ENCODE measurements at regions not wholly inside any gene's neighbourhood (a gene's known extent, or its start where the extent isn't known, plus 50 kb on each side); places are given as distances from the start of the nearest gene placed in this dataset.
"Not testable (repeated sequence)": the region's sequence is repeated elsewhere in the genome, so short reads cannot be mapped to it uniquely, and the experiment has no call there.

GRCh38 chr9:7467186-7467585, 332.4 kb downstream of the DMAC1 start:
- ATAC-seq: no peak
- no peak for DNase-seq

- DNase-seq (no peak), ATAC-seq (no peak)
These were observed 337.8 kb downstream of the DMAC1 start for GRCh38 chr9:7461791-7462190.

- DNase-seq: no peak
- ATAC-seq: no peak
These were observed 342.6 kb downstream of the DMAC1 start for GRCh38 chr9:7456793-7457530.

GRCh38 chr9:7456377-7456776, 343.2 kb downstream of the DMAC1 start:
- DNase-seq (no peak), ATAC-seq (no peak)

GRCh38 chr9:7454624-7455023, 345.0 kb downstream of the DMAC1 start:
- no peak for DNase-seq
- ATAC-seq: no peak

- no peak for ATAC-seq
- DNase-seq: no peak
These were observed 347.2 kb downstream of the DMAC1 start for GRCh38 chr9:7452378-7452777.

- no peak for ATAC-seq
- DNase-seq: no peak
These were observed 348.5 kb downstream of the DMAC1 start for GRCh38 chr9:7451062-7451461.

- DNase-seq (no peak), ATAC-seq (no peak)
These were observed 356.0 kb downstream of the DMAC1 start for GRCh38 chr9:7443541-7443940.

GRCh38 chr9:7439355-7439995, 360.1 kb downstream of the DMAC1 start:
- no peak for DNase-seq
- no peak for ATAC-seq

- DNase-seq (no peak), ATAC-seq (no peak)
These were observed 362.8 kb downstream of the DMAC1 start for GRCh38 chr9:7436754-7437153.

GRCh38 chr9:7433508-7434292, 365.9 kb downstream of the DMAC1 start:
- DNase-seq (no peak), ATAC-seq (no peak)

- DNase-seq (no peak), ATAC-seq (no peak)
These were observed 366.6 kb downstream of the DMAC1 start for GRCh38 chr9:7432989-7433388.

GRCh38 chr9:7417397-7417796, 382.2 kb downstream of the DMAC1 start:
- not testable (repeated sequence) for DNase-seq

GRCh38 chr9:7415836-7416235, 383.7 kb downstream of the DMAC1 start:
- no peak for ATAC-seq
- no peak for DNase-seq

More at GRCh38 chr9:7417397-7417796, 382.2 kb downstream of the DMAC1 start:
- not testable (repeated sequence) for ATAC-seq

- no peak for DNase-seq
- no peak for ATAC-seq
These were observed 390.7 kb downstream of the DMAC1 start for GRCh38 chr9:7408845-7409244.

- ATAC-seq (peak; percentile 44), DNase-seq (no peak)
These were observed 392.3 kb downstream of the DMAC1 start for GRCh38 chr9:7407246-7407645.

GRCh38 chr9:7405924-7406604, 393.5 kb downstream of the DMAC1 start:
- ATAC-seq (peak; percentile 51), DNase-seq (no peak)

- ATAC-seq (no peak), DNase-seq (no peak)
These were observed 395.6 kb downstream of the DMAC1 start for GRCh38 chr9:7403839-7404487.

GRCh38 chr9:7403028-7403389, 396.6 kb downstream of the DMAC1 start:
- no peak for DNase-seq
- ATAC-seq: no peak

GRCh38 chr9:7402334-7403027, 397.1 kb downstream of the DMAC1 start:
- ATAC-seq (no peak), DNase-seq (no peak)

- ATAC-seq (no peak), DNase-seq (no peak)
These were observed 398.5 kb downstream of the DMAC1 start for GRCh38 chr9:7401116-7401515.

Measured in stimulated activated naive CD8-positive, alpha-beta T cell treated with anti-CD3 and anti-CD28 coated beads, Interleukin-15, Interleukin-2, amounts not matched to agents 100 U/mL and 50 U/mL, for 24 hours (primary cell).